Heart left ventricle (tissue), 13 donors: ENCODE measurements at regions not wholly inside any gene's neighbourhood (a gene's known extent, or its start where the extent isn't known, plus 50 kb on each side); places are given as distances from the start of the nearest gene placed in this dataset.

Experiments
- POLR2A ChIP-seq, 2 donors: fragments of 450-650 bp; IDR thresholded peaks; one replicate each; pipeline ENCODE4 v1.6.1; 2017; ENCODE audit warnings: antibody characterized with exemption in 2 of 2, mild to moderate bottlenecking in 2 of 2, moderate library complexity in 2 of 2
- TF ChIP-seq, protein P1 (sequence below), 12 donors: fragments of 200-600 bp; sonication (generic) in 4 of 12; IDR thresholded peaks; one replicate each; pipeline versions ENCODE4 v1.5.0 to v1.8.0; 2018 to 2022; ENCODE audit warnings: antibody characterized with exemption in 12 of 12, mild to moderate bottlenecking in 5 of 12
- donor health status: ischemic (EF 13 %, LVEDD 7.1; RV severe dilation, severe dysfunction).
- donor health status: DM: no; HTN: yes; CAD: no.
- donor health status: DM: no; HTN: no; CAD: no.
- donor health status: ischemic (EF 25% LVEDD 6.9; RV normal size, moderate dysfunction).
- donor health status: ischemic (EF 25% LVEDD 5.7; RV mildly dilated, moderate dysfunction).
- donor health status: ischemic (EF 35%, LVEDD 5.7; RV mildly dilated, moderate dysfunction).
- donor health status: nonischemic (EF 11% LVEDD 7.7; RV severe dilation, severe dysfunction).
- donor health status: DM: yes; HTN: yes; CAD: no.
- donor health status: PGD.
- donor health status: ischemic (EF 29% LVEDD 5.4; RV normal size, mild dysfunction).
- donor health status: nonischemic (EF 23%, LVEDD 6.1; RV moderate dilation, normal function).

DNA sequence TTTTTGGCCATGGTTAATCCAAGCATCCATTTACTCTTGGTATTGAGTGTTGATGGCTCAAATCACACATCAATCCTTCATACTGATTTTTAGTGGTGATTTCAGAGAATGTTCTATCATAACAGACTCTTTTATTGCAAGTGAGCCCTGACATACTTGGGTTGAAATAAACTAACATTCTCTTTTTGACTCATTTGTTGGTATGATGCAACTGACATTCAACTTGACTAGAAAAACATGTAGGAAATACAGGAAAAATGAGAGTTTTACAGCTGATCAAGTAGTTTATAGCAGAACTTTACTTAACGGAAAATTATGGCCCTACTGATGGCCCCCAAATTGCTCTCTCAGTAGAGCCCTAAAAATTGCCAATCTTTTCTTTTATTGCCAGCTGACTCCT, 173.9 kb upstream of the CD96 start:
- TF ChIP-seq POLR2A (IDR thresholded peaks at IDR 0.05): no peak
- TF ChIP-seq, protein P1, sequence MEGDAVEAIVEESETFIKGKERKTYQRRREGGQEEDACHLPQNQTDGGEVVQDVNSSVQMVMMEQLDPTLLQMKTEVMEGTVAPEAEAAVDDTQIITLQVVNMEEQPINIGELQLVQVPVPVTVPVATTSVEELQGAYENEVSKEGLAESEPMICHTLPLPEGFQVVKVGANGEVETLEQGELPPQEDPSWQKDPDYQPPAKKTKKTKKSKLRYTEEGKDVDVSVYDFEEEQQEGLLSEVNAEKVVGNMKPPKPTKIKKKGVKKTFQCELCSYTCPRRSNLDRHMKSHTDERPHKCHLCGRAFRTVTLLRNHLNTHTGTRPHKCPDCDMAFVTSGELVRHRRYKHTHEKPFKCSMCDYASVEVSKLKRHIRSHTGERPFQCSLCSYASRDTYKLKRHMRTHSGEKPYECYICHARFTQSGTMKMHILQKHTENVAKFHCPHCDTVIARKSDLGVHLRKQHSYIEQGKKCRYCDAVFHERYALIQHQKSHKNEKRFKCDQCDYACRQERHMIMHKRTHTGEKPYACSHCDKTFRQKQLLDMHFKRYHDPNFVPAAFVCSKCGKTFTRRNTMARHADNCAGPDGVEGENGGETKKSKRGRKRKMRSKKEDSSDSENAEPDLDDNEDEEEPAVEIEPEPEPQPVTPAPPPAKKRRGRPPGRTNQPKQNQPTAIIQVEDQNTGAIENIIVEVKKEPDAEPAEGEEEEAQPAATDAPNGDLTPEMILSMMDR (IDR thresholded peaks at IDR 0.05): no peak
